HepG2 (cell line): ENCODE measurements at regions not wholly inside any gene's neighbourhood (a gene's known extent, or its start where the extent isn't known, plus 50 kb on each side); places are given as distances from the start of the nearest gene placed in this dataset.
A peak's percentile ranks its signal among the peaks of the same experiment; 100 is the strongest.

Experiments
- AGO2 ChIP-seq: fragments of 200-400 bp; formaldehyde crosslinking; optimal IDR thresholded peaks from 2 replicates; pipeline ENCODE3; 2017; ENCODE audit warnings: mild to moderate bottlenecking, low read depth, low read length, moderate library complexity
- AKAP8 ChIP-seq: sonication (generic); formaldehyde crosslinking; IDR thresholded peaks from 2 replicates; pipeline ENCODE4 v1.5.1; 2020; ENCODE audit warnings: mild to moderate bottlenecking, missing genetic modification reagents
- ATF4 ChIP-seq, 2 experiments: fragments of 450-650 bp in 1 of 2; sonication (generic) in 1 of 2; formaldehyde crosslinking; IDR thresholded peaks; 2 replicates each; pipeline versions ENCODE4 v1.5.0 to v1.8.0; 2020 to 2022; ENCODE audit warnings: mild to moderate bottlenecking in 1 of 2, missing genetic modification reagents in 1 of 2
- KMT2A ChIP-seq: sonication (generic); formaldehyde crosslinking; IDR thresholded peaks from 2 replicates; pipeline ENCODE4 v1.4.0; 2020; ENCODE audit warnings: missing genetic modification reagents
- MTERF4 ChIP-seq: sonication (generic); formaldehyde crosslinking; IDR thresholded peaks from 2 replicates; pipeline ENCODE4 v1.8.0; 2023; ENCODE audit warnings: mild to moderate bottlenecking, missing genetic modification reagents
- MXD4 ChIP-seq: IDR thresholded peaks from 2 replicates; pipeline ENCODE4 v1.6.1; 2016; ENCODE audit warnings: mild to moderate bottlenecking, missing biosample characterization, missing genetic modification reagents
- NCOA2 ChIP-seq: sonication (generic); formaldehyde crosslinking; IDR thresholded peaks from 2 replicates; pipeline ENCODE4 v1.8.0; 2022; ENCODE audit warnings: inconsistent platforms
- NR1H2 ChIP-seq: sonication (generic); formaldehyde crosslinking; IDR thresholded peaks from 2 replicates; pipeline ENCODE4 v1.8.1; 2022; ENCODE audit warnings: low read depth, missing genetic modification reagents, borderline replicate concordance
- TARDBP ChIP-seq: sonication (generic); formaldehyde crosslinking; IDR thresholded peaks from 2 replicates; pipeline ENCODE4 v1.8.0; 2022; ENCODE audit warnings: mild to moderate bottlenecking, missing genetic modification reagents
- TFDP1 ChIP-seq: IDR thresholded peaks from 2 replicates; pipeline ENCODE4 v1.6.1; 2016; ENCODE audit warnings: missing compliant biosample characterization, missing genetic modification reagents, borderline replicate concordance
- ZBTB26 ChIP-seq: IDR thresholded peaks from 2 replicates; pipeline ENCODE4 v1.6.1; 2016; ENCODE audit warnings: missing compliant biosample characterization, missing genetic modification reagents, borderline replicate concordance
- ZFP1 ChIP-seq: IDR thresholded peaks from 2 replicates; pipeline ENCODE4 v1.6.1; 2016
- ZNF460 ChIP-seq: sonication (generic); formaldehyde crosslinking; IDR thresholded peaks from 2 replicates; pipeline ENCODE4 v1.5.1; 2020; ENCODE audit warnings: missing genetic modification reagents, mild to moderate bottlenecking, borderline replicate concordance
- ZNF512B ChIP-seq: sonication (generic); formaldehyde crosslinking; IDR thresholded peaks from 2 replicates; pipeline ENCODE4 v1.5.1; 2020; ENCODE audit warnings: missing genetic modification reagents, mild to moderate bottlenecking, borderline replicate concordance
- ZNF558 ChIP-seq: sonication (generic); formaldehyde crosslinking; IDR thresholded peaks from 2 replicates; pipeline ENCODE4 v1.9.0; 2022; ENCODE audit warnings: mild to moderate bottlenecking, missing genetic modification reagents, borderline replicate concordance
- ZNF609 ChIP-seq: sonication (generic); formaldehyde crosslinking; IDR thresholded peaks from 2 replicates; pipeline ENCODE4 v1.4.0; 2020; ENCODE audit warnings: mild to moderate bottlenecking, missing genetic modification reagents, borderline replicate concordance

- no peak for TF ChIP-seq ZNF512B (CRISPR knock-in tag)
- peak; percentile 38; the same call in 1 of the 2 replicates for TF ChIP-seq KMT2A (CRISPR knock-in tag)
- TF ChIP-seq ZNF460, result no peak; the same call in 1 of the 2 replicates
- no peak for TF ChIP-seq ZNF558 (CRISPR knock-in tag)
- TF ChIP-seq TARDBP (CRISPR knock-in tag), result peak; percentile 50
- no peak for TF ChIP-seq MTERF4 (CRISPR knock-in tag)
- TF ChIP-seq ZNF609, result peak; percentile 82; the same call in 1 of the 2 replicates
- peak; percentile 56; the same call in 1 of the 2 replicates for TF ChIP-seq ZFP1 (CRISPR knock-in tag)
- peak; percentile 15; the same call in 1 of the 2 replicates for TF ChIP-seq TFDP1 (CRISPR knock-in tag)
- TF ChIP-seq MXD4 (CRISPR knock-in tag), result no peak
- no peak; a peak in 1 of 4 replicates for TF ChIP-seq ATF4 (CRISPR knock-in tag; IDR thresholded peaks at IDR 0.05)
- TF ChIP-seq NCOA2 (CRISPR knock-in tag), result peak; percentile 98
- peak; percentile 8; the same call in 1 of the 2 replicates for TF ChIP-seq ZBTB26 (CRISPR knock-in tag)
- TF ChIP-seq AGO2, result no peak
- TF ChIP-seq AKAP8 (CRISPR knock-in tag), result no peak; the same call in 1 of the 2 replicates
- TF ChIP-seq NR1H2 (CRISPR knock-in tag), result no peak
Observed at GRCh38 chr2:8119782-8120505, 561.9 kb upstream of the ID2 start (continued).
